BE2C (cell line): ENCODE measurements at regions not wholly inside any gene's neighbourhood (a gene's known extent, or its start where the extent isn't known, plus 50 kb on each side); places are given as distances from the start of the nearest gene placed in this dataset.

Experiments used
- DNase-seq: peaks from one replicate; pipeline ENCODE4 v3.0.0-alpha.2; 2020
- H3K27me3 ChIP-seq: fragments of 250-450 bp; sonication (Bioruptor Pico); 2 replicates; pipeline ENCODE4 v1.5.1; 2020; ENCODE audit warnings: mild to moderate bottlenecking
- H3K36me3 ChIP-seq: fragments of 250-450 bp; sonication (Bioruptor Pico); 2 replicates; pipeline ENCODE4 v1.5.1; 2020; ENCODE audit warnings: mild to moderate bottlenecking
- H3K4me1 ChIP-seq: fragments of 250-450 bp; sonication (Bioruptor Pico); 2 replicates; pipeline ENCODE4 v1.5.1; 2020
- H3K4me3 ChIP-seq: 2 replicates; pipeline ENCODE4 v1.5.1; 2011; ENCODE audit warnings: low read depth, low read length
- H3K9me3 ChIP-seq: fragments of 250-450 bp; sonication (Bioruptor Pico); 2 replicates; pipeline ENCODE4 v1.5.1; 2020
- CTCF ChIP-seq: IDR thresholded peaks from 2 replicates; pipeline ENCODE4 v1.5.1; 2012; ENCODE audit warnings: mild to moderate bottlenecking, low read depth, low read length

GRCh38 chr1:2939041-2939552 lies 82.2 kb upstream of the ACTRT2 start:
- H3K9me3 ChIP-seq, result no peaks in the 10 kb centered on the region
- DNase-seq, result no peak
- H3K27me3 ChIP-seq, result no peaks in the 10 kb centered on the region
- no peak for TF ChIP-seq CTCF
- no peaks in the 10 kb centered on the region for H3K36me3 ChIP-seq
- H3K4me3 ChIP-seq, result no peak overlapping the region
- no peaks in the 10 kb centered on the region for H3K4me1 ChIP-seq

DNA sequence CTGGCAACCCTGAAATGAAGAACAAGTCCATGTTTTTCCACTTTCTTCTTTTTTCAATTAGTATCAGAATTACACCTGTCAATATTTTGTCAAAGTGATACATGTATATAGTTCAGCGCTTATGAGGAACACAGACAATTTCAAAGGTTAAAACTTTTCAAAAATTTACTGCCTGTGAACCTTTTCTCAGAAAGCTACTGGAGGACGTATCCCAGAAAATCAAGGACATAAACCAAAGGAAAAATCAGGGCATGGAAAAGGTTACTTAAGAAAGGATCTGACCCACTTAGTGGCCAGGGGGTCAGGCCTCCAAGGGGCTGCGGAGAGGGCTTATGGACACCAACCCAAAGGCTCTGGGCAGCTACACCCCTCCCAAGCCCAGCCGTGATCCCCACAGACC lies 81.1 kb upstream of the ACTRT2 start:
- DNase-seq, result no peak
- Histone ChIP-seq H3K4me1 (no peaks in the 10 kb centered on the region), H3K9me3 (no peaks in the 10 kb centered on the region), H3K36me3 (no peaks in the 10 kb centered on the region), H3K27me3 (no peaks in the 10 kb centered on the region), H3K4me3 (no peak overlapping the region)
- TF ChIP-seq CTCF, result no peak

GRCh38 chr1:2941040-2941439 lies 80.2 kb upstream of the ACTRT2 start:
- H3K4me1 ChIP-seq, result no peaks in the 10 kb centered on the region
- no peak for DNase-seq
- H3K4me3 ChIP-seq, result no peak overlapping the region
- H3K36me3 ChIP-seq, result no peaks in the 10 kb centered on the region
- no peaks in the 10 kb centered on the region for H3K9me3 ChIP-seq
- TF ChIP-seq CTCF, result no peak
- no peaks in the 10 kb centered on the region for H3K27me3 ChIP-seq

GRCh38 chr1:2941907-2942306 lies 79.4 kb upstream of the ACTRT2 start:
- no peaks in the 10 kb centered on the region for H3K36me3 ChIP-seq
- no peak overlapping the region for H3K4me3 ChIP-seq
- DNase-seq, result no peak
- no peaks in the 10 kb centered on the region for H3K4me1 ChIP-seq
- H3K9me3 ChIP-seq, result no peaks in the 10 kb centered on the region
- peaks cover 5% of the 10 kb centered on the region for H3K27me3 ChIP-seq
- TF ChIP-seq CTCF, result no peak

DNA sequence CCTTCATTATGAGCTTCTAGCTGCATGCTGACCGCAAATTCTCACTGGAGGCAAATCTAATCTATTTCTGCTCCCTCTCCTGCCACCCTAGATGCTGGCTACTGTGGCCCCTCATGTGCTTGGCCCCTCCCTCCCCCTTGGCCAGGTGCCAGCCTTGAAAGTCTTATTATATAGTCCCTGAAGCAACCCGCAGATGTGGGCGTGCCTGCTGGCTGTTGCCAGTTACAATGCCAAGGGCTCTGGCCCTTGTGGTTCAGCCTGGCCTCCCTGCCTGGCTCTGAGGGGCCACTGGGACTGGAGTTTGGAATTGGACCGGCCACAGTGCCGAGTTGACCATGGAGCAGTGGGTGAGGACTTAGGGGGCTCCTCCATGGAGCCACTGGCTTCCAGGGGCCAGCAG lies 78.9 kb upstream of the ACTRT2 start:
- TF ChIP-seq CTCF, result no peak
- no peaks in the 10 kb centered on the region for H3K4me1 ChIP-seq
- DNase-seq, result no peak
- peaks cover 10% of the 10 kb centered on the region for H3K27me3 ChIP-seq
- H3K4me3 ChIP-seq, result no peak overlapping the region
- H3K9me3 ChIP-seq, result no peaks in the 10 kb centered on the region
- H3K36me3 ChIP-seq, result no peaks in the 10 kb centered on the region

GRCh38 chr1:2943686-2944260 lies 77.5 kb upstream of the ACTRT2 start:
- H3K4me1 ChIP-seq, result no peaks in the 10 kb centered on the region
- no peak overlapping the region for H3K4me3 ChIP-seq
- no peak for TF ChIP-seq CTCF
- no peaks in the 10 kb centered on the region for H3K9me3 ChIP-seq
- H3K36me3 ChIP-seq, result no peaks in the 10 kb centered on the region
- H3K27me3 ChIP-seq, result peaks cover 18% of the 10 kb centered on the region
- no peak for DNase-seq
